ENCODE measurements at regions not wholly inside any gene's neighbourhood (a gene's known extent, or its start where the extent isn't known, plus 50 kb on each side); places are given as distances from the start of the nearest gene placed in this dataset.

GRCh38 chr3:82978368-82978767 is 1216.9 kb upstream of the GBE1 start:
- TF ChIP-seq CTCF (IDR thresholded peaks at IDR 0.05; ENCODE audit: insufficient read depth, low read length, poor library complexity, severe bottlenecking), result no peak
- TF ChIP-seq EZH2phosphoT487 (conservative IDR thresholded peaks at IDR 0.05; ENCODE audit: low read length), result no peak

All from SU-DHL-6 (cell line).